ENCODE measurements at regions not wholly inside any gene's neighbourhood (a gene's known extent, or its start where the extent isn't known, plus 50 kb on each side); places are given as distances from the start of the nearest gene placed in this dataset.

DNA sequence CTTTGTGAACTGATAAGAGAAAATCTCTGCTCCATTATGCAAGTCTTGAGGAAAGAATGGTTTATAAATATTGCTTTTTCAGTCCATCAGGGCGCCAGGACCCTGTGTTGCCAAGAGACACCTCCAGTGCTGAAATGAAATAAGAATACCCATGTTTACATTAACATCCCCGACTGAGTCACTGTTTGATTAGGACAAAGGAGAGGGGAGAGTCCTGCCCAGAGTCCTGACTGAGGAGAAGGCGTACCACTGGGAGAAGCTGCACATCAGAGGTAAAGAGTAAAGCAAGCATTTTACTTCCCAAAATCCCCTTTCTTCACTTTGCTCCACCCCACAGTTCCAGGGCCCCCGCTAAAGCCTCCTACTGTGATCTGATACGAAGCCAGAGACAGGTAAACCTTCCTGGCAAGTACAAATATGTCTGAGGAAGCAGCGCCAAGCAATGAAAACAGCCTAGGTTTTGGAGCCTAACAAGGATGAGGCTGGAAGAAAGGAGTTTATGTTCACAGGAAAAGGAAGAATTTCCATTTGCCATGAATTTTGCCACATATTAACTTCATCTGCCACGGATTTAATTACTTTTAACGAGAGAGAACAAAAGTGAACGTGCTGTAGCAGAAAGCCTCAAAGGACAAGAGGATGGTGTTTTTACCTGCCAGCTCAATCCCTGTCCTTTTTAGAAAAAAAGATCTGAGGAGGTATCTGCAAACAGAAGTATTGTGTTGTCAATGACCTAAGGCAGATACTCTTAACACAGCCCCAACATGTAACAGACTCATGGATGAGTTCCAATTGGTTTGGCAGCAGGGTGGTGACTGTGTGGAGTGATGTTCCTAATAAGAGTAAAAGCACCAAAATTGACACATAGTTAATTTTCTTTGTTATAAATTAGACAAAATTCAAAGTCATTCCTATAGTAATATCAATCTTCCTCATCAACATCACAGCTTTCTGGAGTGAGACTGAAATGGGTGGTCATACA is 209.4 kb upstream of the TLE4 start:
- DNase-seq = no peak

DNA sequence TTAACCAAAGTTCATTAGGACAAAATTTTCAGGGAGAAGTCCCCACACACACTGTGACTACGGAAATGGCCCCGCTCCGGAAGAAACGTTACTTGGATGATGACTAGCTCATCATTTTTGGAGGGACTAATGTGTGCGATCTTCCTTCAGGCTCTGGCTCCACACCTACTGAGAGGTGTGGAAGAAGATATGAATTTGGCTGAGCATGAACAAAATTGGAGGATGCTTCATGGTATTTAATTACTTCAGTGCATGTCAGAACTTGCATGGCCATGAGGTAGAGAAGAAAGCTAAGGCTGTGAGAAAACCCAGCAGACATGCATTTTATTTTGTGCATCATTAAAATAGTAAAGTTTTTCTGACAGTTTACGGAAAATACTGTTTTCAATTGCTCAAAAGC is 202.1 kb upstream of the TLE4 start:
- DNase-seq = no peak

DNA sequence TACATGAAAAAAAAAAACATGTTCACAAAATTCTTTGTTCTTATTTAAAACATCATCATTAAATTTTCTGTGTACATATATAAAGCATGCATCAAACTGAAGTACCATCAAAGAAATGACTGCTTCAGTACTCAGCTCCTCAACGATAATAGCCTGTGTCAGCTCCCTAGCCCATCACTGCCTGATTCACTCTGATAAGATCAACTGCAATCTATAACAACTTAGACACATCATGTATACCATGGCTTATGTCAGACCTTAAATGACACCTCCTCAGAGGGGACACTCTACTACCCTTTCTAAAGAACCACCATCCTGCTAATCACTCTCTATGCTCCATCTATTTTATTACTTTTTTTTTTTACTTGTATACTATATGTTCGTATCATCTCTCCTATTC is 200.5 kb upstream of the TLE4 start:
- no peak for DNase-seq

DNA sequence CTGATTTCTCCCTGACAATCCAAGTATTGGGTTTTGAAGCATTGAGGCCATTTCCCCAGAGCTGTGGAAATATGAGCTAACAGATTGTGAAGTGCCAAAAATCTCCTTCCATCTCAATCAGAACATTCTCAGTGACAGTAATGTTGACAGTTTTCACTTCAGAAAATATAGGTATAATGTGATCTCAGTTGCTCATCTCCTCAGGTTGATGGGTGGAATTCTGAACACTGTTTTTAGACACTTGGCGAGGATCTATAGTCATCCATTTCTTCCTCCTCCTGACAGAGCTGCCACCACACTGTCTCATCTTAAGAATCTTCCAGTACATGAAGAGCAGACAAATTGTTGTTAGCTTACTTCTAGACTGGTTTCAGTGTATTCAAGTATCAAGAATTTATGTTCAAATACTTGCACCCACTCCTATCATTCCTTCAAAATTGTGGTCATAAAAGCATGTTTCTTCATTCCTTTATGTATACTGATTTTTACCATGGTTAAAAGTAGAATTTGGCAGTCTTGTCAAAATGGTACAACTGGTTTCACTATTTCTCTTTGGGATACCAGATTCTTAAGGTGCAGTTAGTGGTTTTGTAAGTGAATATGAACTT is 199.7 kb upstream of the TLE4 start:
- DNase-seq = no peak

DNA sequence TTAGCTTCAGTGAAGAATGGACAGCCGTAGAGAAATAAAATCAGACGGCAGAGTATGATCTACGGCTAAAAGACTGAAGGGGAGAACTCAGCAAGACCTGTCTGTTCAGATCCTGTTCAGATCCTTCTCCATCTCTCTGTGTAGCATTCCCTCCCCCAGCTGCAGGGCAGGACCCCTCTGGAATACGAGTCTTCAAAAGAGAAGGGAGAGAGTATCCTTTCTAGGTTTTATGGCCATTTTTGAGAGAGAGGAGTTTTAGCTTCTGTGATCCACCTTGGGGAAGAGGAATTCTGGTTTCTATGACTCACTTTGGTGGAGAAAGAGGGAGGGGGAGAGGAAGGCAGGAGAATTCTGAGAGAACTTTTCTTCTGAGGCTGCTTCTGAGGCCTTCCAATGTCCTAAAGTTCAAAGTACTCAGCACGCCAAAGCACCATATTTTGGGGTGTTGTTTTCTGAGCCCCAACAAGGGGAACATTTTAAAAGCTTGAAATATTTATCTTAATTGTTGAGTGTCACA is 194.4 kb upstream of the TLE4 start:
- DNase-seq = no peak

DNA sequence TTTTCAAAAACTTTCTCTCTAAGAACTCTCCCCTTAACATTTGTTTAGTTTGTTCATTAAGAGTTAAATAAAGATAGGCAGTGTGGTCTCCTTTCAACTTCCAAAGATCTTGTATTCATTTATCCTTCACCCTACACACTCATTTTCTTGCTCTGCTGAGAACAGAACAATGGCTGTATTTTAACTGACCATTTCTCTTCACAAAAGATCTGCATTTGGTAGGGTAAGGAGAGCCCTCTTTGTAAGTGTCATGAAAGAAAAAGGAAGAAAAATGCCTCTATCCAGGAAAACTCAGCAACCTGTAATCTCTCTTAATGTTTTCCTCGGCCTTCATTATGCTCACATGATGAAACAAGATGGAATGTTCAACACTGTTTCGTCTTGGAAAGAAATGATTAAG is 193.7 kb upstream of the TLE4 start:
- no peak for DNase-seq

DNA sequence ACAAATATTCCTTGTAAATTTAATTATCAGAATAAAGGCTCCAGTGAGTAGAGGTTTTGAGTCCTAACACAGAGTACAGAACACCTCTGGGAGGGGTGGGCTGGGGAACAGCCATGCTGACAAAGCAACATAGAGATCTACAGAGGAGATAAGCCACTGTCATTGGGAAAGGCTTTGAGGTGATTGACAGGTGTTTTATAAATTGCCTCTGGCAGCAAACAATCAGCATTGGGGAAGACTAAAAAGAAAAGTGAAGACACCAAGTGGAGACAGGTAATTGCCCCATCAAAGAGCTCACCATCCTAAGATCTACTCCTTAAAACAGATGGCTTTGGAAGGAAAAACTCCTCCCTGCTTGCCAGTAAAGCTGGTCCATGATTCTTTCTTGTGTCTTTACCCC is 189.7 kb upstream of the TLE4 start:
- DNase-seq = no peak

DNA sequence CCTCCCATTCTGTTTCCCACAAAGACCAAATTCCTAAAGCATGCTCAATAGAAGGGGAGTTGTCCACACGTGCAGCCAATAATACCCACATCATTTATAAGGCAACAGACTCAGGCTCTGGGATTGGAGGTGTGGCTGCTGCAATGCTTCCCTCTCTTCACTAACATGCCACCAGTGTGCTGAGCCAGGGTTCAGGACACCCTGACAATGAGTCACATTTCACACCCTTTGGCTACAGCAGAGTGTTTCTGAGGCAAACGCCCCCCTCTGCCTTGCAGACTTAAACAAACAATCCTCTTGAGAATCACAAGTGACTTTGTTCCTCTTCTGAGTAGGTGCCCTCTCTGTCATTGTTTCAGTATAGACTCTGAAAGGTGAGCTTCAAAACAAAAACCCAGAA is 189.3 kb upstream of the TLE4 start:
- DNase-seq = no peak

DNA sequence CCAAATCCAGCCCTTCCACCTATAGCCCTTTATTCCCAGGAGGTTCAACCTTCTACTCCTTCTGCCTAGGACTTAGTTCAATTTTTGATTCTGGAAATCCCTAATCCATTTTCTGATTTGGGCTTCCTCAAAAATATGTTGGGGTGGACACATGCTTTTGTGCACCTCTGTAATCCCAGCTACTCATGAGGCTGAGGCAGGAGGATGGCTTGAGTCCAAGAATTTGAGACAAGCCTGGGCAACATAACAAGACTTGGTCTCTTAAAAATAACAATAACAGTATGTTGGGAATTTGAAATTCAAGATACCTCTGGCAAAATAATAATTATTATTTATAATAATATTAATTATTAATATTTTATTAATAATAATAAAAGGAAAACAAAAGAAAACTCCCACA is 188.7 kb upstream of the TLE4 start:
- DNase-seq = no peak

DNA sequence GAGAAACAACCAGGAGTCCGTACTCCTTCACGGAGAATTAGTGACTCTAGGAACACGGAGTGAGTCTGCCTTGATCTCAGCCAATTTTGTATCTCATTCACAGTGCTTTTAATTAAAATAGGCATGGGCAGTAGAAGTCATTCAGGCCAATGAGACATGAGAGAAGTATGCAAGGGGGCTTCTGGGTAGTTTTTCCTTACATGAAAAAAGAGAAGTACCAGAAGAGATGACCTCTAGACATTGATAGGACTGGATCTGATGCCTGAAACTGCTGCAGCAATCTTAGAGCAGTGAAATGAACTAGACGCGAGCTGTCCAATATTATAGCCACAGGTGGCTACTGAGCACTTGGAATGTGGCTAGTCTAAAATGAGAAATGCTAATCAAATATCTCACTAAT is 187.7 kb upstream of the TLE4 start:
- DNase-seq = no peak

DNA sequence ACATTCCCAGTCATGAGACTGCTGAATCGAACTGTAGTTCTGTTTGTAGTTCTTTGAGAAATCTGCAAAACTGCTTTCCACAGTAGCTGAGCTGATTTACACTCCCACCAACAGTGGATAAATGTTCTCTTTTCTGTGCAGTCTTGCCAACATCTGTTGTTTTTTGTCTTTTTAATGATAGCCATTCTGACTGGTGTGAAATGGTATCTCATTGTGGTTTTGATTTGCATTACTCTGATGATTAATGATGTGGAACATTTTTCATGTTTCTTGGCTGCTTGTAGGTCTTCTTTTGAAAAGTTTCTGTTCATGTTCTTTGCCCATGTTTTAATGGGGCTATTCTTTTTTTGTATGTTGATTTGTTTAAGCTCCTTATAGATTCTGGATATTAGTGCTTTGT is 187.3 kb upstream of the TLE4 start:
- DNase-seq = no peak

DNA sequence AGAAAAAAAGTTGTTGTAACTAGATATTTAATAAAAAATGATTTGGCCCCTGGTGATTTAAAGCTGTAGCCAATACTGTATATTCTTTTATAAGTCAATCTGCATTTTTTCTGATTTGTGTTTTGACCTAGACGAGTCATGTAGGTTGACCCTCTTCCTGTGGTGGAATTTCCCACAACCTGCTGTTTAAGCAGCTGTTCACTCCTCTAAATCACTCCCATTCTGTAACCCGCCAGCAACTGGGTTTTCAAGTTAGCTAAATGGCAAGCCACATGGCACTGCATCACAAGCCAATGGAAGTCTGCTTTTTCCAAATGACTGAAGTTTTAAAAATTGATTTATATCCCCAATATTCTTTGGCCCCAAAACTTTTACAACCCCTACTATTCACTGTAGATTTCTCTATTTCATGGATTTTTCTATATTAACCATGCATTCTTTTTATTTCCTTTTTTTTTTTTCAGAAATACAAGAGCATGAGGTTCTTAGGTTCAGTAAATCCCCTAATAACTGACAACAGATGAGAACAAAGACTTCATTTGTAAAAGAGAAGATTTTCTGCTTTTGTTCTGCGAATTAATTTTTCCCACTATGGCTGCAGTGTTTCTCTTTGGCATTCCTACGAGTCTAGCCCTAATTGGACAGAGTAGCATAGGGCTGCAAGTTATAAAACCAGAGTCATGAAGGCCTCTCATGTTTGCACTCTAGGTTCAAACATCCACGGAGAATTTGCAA is 184.5 kb upstream of the TLE4 start:
- no peak for DNase-seq

DNA sequence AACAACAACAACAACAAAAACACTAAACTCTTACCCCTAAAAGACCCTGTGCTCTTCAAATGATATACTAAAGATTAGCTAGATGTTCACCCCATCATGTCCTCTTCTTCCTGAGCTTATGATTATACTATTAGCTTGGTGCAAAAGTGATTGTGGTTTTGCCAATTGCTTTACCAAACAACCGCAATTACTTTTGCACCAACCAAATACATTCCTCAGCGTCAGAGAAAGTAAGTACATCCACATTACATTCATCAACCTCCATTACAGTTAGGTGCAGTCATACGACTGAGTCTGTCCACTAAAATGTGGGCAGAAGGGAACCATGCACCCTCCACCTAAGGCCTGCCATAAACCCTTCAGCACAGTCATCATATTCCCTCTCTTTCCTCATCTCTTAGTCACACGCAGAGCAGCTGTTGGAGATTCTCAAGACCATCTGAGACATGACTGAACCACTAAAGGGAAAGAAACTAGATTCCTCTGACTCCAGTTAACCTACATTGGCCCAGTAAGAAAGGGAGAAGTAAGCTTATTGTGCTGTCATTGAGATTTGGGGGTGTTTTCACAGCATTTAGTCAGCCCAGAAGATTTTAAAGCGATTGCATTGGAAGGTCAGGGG is 181.6 kb upstream of the TLE4 start:
- no peak for DNase-seq

DNA sequence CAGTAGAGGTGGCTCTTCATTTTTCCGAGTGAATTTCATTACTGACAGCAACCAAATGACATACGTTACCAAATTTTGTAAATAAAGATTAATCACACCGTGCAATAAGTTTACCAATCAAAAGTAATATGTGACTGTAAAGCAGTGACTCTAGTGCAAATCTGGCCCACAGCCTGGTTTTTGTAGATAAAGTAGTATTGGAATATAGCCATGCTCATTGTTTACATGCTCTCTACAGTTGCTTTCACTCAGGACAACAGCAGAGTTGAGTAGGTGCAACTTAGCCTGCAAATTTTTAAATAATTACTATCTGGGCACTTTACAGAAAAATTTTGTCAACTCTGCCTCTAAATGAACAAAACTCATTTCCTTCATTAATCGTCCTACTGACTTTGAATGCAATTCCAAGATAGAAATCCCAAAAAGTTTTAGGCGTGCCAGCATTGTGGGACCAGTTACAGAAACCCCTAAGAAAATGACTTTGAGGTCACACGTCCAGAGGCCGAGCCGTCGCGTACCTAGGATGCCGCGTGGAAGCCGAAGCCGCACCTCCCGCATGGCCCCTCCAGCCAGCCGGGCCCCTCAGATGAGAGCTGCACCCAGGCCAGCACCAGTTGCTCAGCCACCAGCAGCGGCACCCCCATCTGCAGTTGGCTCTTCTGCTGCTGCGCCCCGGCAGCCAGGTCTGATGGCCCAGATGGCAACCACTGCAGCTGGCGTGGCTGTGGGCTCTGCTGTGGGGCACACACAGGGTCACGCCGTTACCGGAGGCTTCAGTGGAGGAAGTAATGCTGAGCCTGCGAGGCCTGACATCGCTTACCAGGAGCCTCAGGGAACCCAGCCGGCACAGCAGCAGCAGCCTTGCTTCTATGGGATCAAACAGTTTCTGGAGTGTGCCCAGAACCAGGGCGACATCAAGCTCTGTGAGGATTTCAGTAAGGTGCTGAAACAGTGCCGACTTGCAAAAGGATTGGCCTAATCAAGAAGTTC is 180.7 kb upstream of the TLE4 start:
- no peak for DNase-seq

DNA sequence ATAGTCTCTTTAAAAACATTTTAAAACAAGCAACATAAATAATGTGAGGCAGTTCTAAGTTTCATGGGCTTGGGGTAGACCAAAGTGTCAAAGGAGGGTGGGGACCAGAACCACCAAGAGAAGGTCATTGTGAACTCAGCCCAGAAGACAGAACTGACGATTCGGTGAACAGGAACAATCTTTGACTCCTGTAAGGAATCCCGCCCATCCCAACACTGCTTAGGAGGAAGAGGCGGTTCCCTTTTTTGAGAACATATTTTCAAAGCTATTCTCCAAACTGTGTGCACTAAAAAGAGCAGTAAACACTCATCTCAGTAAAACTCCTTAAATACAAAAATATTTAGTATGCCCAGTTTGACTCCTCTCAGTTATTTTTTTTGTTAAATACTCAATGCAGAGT is 176.5 kb upstream of the TLE4 start:
- no peak for DNase-seq

DNA sequence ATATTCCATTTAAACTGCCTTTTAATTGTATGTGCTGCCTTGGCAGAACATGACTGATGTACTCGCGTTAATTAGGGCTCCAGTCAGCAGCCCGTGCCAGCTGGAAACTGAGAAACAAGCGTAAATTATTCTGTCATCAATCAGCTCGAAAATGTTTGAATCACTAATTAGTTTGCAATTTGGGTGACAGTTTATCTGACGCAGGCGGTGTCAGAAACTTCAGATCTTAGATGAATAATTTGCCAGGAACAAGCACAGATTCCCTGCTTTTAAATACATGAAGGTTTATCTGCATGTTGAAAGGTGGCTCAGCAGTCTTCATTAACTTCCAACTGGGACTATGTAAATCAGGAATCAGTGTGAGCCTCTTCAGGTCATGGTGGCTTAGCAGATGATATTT is 176.0 kb upstream of the TLE4 start:
- DNase-seq = no peak

DNA sequence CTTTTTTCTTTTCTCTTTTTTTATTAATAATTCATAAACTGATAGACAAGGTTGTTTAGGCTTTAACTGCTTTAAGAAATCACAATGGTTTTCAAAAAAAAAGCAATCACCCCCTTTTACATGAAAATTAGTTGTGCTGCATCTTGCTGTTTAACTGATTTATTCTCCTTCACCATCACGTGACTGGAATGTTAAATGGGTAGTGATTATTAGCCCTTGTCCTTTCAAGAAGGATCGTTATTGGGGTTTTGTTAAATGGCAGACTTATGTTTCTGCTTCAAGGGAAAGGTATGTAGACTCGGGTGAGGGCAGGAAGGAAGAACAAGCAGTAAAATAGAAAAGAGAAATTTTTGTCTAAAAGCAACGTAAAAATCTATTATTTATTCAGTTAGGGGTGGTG is 175.6 kb upstream of the TLE4 start:
- DNase-seq = no peak

DNA sequence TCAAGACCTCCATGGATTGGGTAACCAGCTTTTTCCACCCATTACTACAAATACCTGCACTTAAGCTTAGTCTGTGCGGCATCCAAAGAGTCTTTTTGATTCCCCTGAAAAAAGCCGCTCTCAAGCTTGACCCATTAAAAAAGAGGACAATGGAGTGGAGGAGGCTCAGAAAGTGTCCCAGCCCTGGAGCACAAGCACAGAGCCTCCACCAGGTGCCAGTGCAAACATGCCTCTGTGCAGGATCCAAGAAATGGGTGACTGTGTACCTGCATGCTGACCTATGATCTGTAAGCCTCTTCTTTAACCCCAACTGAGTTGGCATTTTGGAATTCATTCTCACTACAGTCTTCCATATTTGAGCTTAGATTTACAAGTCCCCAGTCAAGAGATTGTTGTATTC is 168.3 kb upstream of the TLE4 start:
- no peak for DNase-seq

DNA sequence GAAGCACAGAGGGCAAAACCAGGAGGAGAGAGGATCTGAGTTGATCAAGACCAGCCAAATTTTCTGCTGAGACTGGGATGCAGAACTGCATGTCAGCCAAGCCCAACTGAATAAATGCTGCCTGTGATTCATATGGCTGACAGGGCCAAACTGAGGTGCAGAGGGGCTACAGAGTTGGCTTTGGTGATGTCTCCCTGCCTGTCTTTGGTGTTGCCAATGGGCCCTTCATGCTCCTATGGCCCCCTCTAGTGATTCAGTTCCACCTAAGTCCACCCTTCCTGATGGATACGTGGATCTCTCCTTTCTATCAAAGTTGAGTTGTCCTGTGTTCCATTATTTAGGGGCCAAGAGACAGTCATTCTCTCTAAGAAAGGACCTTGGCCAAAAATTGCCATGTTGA is 163.6 kb upstream of the TLE4 start:
- no peak for DNase-seq

DNA sequence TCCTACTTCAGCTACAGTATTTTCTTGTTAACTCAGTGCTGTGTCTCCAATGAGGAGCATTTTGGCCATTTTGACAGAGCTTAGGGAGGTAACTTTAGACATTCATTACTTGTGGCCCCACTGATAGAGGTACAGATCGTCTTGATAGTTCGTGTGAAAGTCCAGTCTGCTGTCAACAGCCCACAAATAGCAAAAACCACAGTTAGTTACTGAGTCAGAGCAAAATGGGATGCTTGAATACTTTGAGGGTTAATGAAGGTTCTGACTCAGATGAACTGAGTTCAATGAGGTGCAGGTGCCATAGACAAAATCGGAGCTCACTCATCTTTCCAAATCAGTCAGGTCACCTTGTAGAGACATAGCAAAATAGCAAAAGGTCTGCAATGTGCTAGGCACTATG is 163.1 kb upstream of the TLE4 start:
- no peak for DNase-seq

DNA sequence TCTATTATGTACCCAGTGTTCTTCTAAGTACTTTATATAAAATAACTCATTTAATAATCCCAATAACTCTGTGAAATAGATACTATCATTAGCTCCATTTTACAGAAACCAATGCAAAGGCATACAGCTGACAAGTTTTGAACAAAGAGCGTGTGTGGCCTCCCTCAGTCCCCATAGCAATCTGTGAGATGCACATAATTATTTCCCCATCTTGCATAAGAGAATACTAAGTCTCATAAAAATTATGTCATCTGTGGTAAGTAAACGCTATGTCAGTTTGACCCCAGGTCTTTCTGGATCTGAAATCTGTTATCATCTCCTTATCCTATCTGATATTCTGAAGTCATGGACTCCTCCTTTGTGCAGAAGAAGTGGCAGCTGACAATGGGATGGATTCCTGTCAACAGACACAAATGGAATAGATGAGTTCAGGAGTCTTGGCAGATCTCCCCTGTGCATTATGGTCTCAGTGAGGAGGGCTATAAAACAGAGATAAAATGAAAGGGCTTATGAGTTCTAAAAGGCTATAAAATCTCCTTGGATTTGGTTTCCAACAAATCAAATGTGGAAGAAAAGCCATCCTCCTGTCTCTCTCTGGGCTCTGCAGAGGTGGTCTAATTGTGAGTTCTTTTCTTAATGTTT is 162.5 kb upstream of the TLE4 start:
- no peak for DNase-seq

Measured in activated effector memory CD4-positive, alpha-beta T cell treated with anti-CD3 and anti-CD28 coated beads, Interleukin-2, amount 50 U/mL, for 16 hours (primary cell).